Uterus (tissue), 2 donors: ENCODE measurements at regions not wholly inside any gene's neighbourhood (a gene's known extent, or its start where the extent isn't known, plus 50 kb on each side); places are given as distances from the start of the nearest gene placed in this dataset.
"Not testable (repeated sequence)": the region's sequence is repeated elsewhere in the genome, so short reads cannot be mapped to it uniquely, and the experiment has no call there.

Experiments
- POLR2A ChIP-seq, 2 donors: fragments of 450-650 bp; IDR thresholded peaks; one replicate each; pipeline ENCODE4 v1.6.1; 2016; ENCODE audit warnings: antibody characterized with exemption in 2 of 2, mild to moderate bottlenecking in 1 of 2, moderate library complexity in 1 of 2
- TF ChIP-seq, protein P1 (sequence below), 4 experiments: fragments of 200-600 bp in 2 of 4; fragments of 450-650 bp in 2 of 4; sonication (generic) in 2 of 4; IDR thresholded peaks; one replicate each; pipeline ENCODE4 v1.5.1; 2016 to 2019; ENCODE audit warnings: antibody characterized with exemption in 4 of 4, mild to moderate bottlenecking in 2 of 4, moderate library complexity in 1 of 4

DNA sequence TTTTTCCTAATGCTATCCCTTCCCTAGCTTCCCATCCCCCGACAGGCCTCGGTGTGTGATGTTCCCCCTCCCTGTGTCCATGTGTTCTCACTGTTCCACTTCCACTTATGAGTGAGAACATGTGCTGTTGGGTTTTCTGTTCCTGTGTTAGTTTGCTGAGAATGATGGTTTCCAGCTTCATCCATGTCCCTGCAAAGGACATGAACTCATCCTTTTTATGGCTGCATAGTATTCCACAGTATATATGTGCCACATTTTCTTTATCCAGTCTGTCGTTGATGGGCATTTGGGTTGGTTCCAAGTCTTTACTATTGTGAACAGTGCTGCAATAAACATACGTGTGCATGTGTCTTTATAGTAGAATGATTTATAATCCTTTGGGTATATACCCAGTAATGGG, 279.2 kb downstream of the KCNRG start:
- TF ChIP-seq POLR2A (IDR thresholded peaks at IDR 0.05) = not testable (repeated sequence)
- TF ChIP-seq, protein P1, sequence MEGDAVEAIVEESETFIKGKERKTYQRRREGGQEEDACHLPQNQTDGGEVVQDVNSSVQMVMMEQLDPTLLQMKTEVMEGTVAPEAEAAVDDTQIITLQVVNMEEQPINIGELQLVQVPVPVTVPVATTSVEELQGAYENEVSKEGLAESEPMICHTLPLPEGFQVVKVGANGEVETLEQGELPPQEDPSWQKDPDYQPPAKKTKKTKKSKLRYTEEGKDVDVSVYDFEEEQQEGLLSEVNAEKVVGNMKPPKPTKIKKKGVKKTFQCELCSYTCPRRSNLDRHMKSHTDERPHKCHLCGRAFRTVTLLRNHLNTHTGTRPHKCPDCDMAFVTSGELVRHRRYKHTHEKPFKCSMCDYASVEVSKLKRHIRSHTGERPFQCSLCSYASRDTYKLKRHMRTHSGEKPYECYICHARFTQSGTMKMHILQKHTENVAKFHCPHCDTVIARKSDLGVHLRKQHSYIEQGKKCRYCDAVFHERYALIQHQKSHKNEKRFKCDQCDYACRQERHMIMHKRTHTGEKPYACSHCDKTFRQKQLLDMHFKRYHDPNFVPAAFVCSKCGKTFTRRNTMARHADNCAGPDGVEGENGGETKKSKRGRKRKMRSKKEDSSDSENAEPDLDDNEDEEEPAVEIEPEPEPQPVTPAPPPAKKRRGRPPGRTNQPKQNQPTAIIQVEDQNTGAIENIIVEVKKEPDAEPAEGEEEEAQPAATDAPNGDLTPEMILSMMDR (IDR thresholded peaks at IDR 0.05) = not testable (repeated sequence)
